MM.1S (cell line): ENCODE measurements at regions not wholly inside any gene's neighbourhood (a gene's known extent, or its start where the extent isn't known, plus 50 kb on each side); places are given as distances from the start of the nearest gene placed in this dataset.

Experiments used
- DNase-seq: peaks from one replicate; pipeline ENCODE4 v3.0.0-alpha.2; 2015
- H2AFZ ChIP-seq: fragments of 300-600 bp; sonication (generic); 2 replicates; pipeline ENCODE4 v1.6.0; 2016; ENCODE audit warnings: antibody characterized with exemption, low read length
- H3F3A ChIP-seq: fragments of 300-600 bp; sonication (generic); 2 replicates; pipeline ENCODE4 v1.6.1; 2016; ENCODE audit warnings: mild to moderate bottlenecking, antibody characterized with exemption, low read length, moderate library complexity, mixed read lengths; ENCODE audit not compliant: insufficient read depth
- H3K27ac ChIP-seq: fragments of 300-600 bp; sonication (generic); 2 replicates; pipeline ENCODE4 v1.5.1; 2016; ENCODE audit warnings: mild to moderate bottlenecking, low read length
- H3K27me3 ChIP-seq: fragments of 300-600 bp; sonication (generic); replicated peaks from 2 replicates; pipeline ENCODE4 v1.6.0; 2016; ENCODE audit warnings: low read length; ENCODE audit not compliant: insufficient read depth
- H3K36me3 ChIP-seq: fragments of 300-600 bp; sonication (generic); replicated peaks from 2 replicates; pipeline ENCODE4 v1.6.1; 2016; ENCODE audit warnings: mild to moderate bottlenecking, low read length, mixed read lengths; ENCODE audit not compliant: insufficient read depth
- H3K4me1 ChIP-seq: fragments of 300-600 bp; sonication (generic); 2 replicates; pipeline ENCODE4 v1.6.1; 2016; ENCODE audit warnings: low read length, mixed read lengths
- H3K4me2 ChIP-seq: fragments of 300-600 bp; sonication (generic); 2 replicates; pipeline ENCODE4 v1.6.0; 2016; ENCODE audit warnings: low read depth, low read length
- H3K4me3 ChIP-seq: fragments of 300-600 bp; sonication (generic); 2 replicates; pipeline ENCODE4 v1.5.1; 2016; ENCODE audit warnings: low read length, mixed read lengths
- H3K79me2 ChIP-seq: fragments of 300-600 bp; sonication (generic); 2 replicates; pipeline ENCODE4 v1.6.1; 2016; ENCODE audit warnings: mixed run types, low read length, mixed read lengths
- H3K9ac ChIP-seq: fragments of 300-600 bp; sonication (generic); 2 replicates; pipeline ENCODE4 v1.6.1; 2016; ENCODE audit warnings: low read length, mixed read lengths
- H3K9me2 ChIP-seq: fragments of 300-600 bp; sonication (generic); replicated peaks from 2 replicates; pipeline ENCODE4 v1.6.1; 2016; ENCODE audit warnings: mild to moderate bottlenecking, low read length, mixed read lengths; ENCODE audit not compliant: insufficient read depth
- H3K9me3 ChIP-seq: fragments of 300-600 bp; sonication (generic); replicated peaks from 2 replicates; pipeline ENCODE4 v1.6.1; 2016; ENCODE audit warnings: mild to moderate bottlenecking, low read length, mixed read lengths; ENCODE audit not compliant: insufficient read depth
- H4K20me1 ChIP-seq: fragments of 300-600 bp; sonication (generic); 2 replicates; pipeline ENCODE4 v1.6.1; 2016; ENCODE audit warnings: mild to moderate bottlenecking, low read length, moderate library complexity, mixed read lengths; ENCODE audit not compliant: insufficient read depth
- EZH2 ChIP-seq: fragments of 300-600 bp; sonication (generic); optimal IDR thresholded peaks from 2 replicates; pipeline ENCODE3; 2017; ENCODE audit warnings: low read depth, mild to moderate bottlenecking, antibody characterized with exemption, low read length, mixed read lengths
- EZH2phosphoT487 ChIP-seq: fragments of 300-600 bp; sonication (generic); IDR thresholded peaks from 2 replicates; pipeline ENCODE4 v1.6.1; 2018; ENCODE audit warnings: antibody characterized with exemption, low read length
- TF ChIP-seq, protein P1 (sequence below): fragments of 300-600 bp; sonication (generic); IDR thresholded peaks from 2 replicates; pipeline ENCODE4 v1.5.1; 2016; ENCODE audit warnings: antibody characterized with exemption, low read length, mixed read lengths

DNA sequence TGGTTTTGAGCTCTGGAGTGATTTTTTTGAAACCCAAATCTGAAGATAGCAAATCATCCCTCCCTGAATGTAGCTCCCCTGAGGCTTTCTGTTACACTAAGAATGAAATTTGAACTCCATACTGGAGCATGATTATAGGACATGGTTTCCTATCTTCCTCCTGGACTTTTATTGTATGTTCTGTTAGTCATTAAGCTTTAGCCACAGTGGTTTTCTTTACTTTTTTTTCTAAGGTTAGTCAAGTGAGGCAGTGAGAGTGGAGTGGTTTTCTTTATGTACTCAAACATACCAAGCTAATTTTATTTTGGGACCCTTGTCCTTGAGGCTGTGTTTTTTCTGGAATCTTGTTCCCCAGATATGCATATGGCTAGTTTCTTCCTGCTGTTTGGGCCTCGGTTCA lies 55.2 kb upstream of the FRMD4B start:
- no peaks in the 10 kb centered on the region for H4K20me1 ChIP-seq
- DNase-seq, result no peak

DNA sequence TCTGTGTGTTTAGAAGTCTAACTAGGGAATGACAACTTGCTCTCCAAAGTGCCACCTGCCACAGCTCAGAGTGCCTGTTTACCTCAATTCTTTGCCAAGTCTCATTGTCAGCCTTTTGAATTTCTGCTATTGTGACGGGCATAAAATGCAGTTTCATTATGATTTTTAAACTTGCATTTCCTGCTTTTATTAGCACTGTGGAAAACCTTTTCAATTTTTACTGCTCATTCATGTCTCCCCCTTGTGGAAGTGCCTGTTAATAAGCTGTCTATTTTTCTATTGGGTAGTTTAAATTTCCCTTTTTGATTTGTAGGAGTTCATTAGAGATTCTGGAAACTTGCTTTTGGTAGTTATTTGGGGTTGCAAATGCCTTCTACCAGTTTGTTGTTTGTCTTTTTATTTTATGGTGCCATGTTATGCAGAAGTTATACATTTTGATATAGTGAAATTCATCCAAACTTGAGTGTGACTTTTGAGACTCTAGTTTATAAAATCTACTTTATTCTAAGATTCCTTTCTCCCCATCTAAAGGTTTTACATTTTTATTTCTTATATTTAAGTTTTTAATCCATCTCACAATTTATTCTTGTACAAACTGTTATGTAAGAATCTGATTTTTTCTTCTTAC lies 53.9 kb upstream of the FRMD4B start:
- TF ChIP-seq EZH2, result no peak
- TF ChIP-seq, protein P1, sequence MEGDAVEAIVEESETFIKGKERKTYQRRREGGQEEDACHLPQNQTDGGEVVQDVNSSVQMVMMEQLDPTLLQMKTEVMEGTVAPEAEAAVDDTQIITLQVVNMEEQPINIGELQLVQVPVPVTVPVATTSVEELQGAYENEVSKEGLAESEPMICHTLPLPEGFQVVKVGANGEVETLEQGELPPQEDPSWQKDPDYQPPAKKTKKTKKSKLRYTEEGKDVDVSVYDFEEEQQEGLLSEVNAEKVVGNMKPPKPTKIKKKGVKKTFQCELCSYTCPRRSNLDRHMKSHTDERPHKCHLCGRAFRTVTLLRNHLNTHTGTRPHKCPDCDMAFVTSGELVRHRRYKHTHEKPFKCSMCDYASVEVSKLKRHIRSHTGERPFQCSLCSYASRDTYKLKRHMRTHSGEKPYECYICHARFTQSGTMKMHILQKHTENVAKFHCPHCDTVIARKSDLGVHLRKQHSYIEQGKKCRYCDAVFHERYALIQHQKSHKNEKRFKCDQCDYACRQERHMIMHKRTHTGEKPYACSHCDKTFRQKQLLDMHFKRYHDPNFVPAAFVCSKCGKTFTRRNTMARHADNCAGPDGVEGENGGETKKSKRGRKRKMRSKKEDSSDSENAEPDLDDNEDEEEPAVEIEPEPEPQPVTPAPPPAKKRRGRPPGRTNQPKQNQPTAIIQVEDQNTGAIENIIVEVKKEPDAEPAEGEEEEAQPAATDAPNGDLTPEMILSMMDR, result peak; percentile 80
- no peaks in the 10 kb centered on the region for H3K4me1 ChIP-seq
- H3K27me3 ChIP-seq, result no peaks in the 10 kb centered on the region
- H3K4me2 ChIP-seq, result peak overlapping the region; percentile 51; the same call in 1 of the 2 replicates
- no peak overlapping the region for H3K27ac ChIP-seq
- peak overlapping the region; percentile 54 for H2AFZ ChIP-seq
- DNase-seq, result peak; percentile 49
- H3K36me3 ChIP-seq, result no peaks in the 10 kb centered on the region
- H4K20me1 ChIP-seq, result no peaks in the 10 kb centered on the region
- no peak overlapping the region for H3K4me3 ChIP-seq
- no peaks in the 10 kb centered on the region for H3K79me2 ChIP-seq
- H3K9me3 ChIP-seq, result no peaks in the 10 kb centered on the region
- H3K9ac ChIP-seq, result no peak overlapping the region
- no peaks in the 10 kb centered on the region for H3K9me2 ChIP-seq
- no peaks in the 10 kb centered on the region for H3F3A ChIP-seq

More for the DNA sequence above, 55.2 kb upstream of the FRMD4B start:
- no peak overlapping the region for H3K9ac ChIP-seq
- H3K79me2 ChIP-seq, result no peaks in the 10 kb centered on the region
- H3K9me2 ChIP-seq, result no peaks in the 10 kb centered on the region
- H2AFZ ChIP-seq, result no peak overlapping the region
- no peaks in the 10 kb centered on the region for H3K4me1 ChIP-seq
- no peaks in the 10 kb centered on the region for H3K36me3 ChIP-seq
- no peak overlapping the region for H3K27ac ChIP-seq
- H3K4me3 ChIP-seq, result no peak overlapping the region
- no peaks in the 10 kb centered on the region for H3F3A ChIP-seq
- no peak for TF ChIP-seq EZH2phosphoT487
- TF ChIP-seq, protein P1, result no peak
- no peak for TF ChIP-seq EZH2
- H3K9me3 ChIP-seq, result no peaks in the 10 kb centered on the region
- H3K27me3 ChIP-seq, result no peaks in the 10 kb centered on the region
- H3K4me2 ChIP-seq, result no peak overlapping the region

DNA sequence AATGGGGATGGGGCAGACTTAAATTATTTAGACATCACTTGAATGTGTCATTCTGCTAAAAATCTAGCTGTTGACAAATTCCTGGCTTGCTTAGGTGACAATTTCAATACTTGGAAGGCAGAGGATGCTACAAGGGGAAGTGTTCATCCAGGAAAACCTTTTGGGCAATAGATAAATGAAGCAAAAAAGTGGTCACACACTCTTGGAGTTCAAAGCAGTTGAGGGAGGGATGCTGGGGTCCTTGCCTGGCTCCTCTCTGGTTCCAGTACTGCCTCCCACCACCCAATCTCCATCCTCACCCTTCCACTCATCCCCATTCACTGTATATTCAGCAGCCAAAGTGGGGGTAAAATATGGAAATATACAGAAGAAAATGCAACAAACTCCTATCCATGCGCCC lies 52.6 kb upstream of the FRMD4B start:
- Histone ChIP-seq H3K9ac (no peak overlapping the region), H3K27me3 (no peaks in the 10 kb centered on the region), H3K4me2 (no peak overlapping the region), H3K9me3 (no peaks in the 10 kb centered on the region), H4K20me1 (no peaks in the 10 kb centered on the region), H3K9me2 (no peaks in the 10 kb centered on the region), H3K27ac (no peak overlapping the region), H3K4me3 (no peak overlapping the region), H2AFZ (no peak overlapping the region), H3K79me2 (no peaks in the 10 kb centered on the region), H3F3A (no peaks in the 10 kb centered on the region), H3K4me1 (no peaks in the 10 kb centered on the region), H3K36me3 (no peaks in the 10 kb centered on the region)
- no peak for DNase-seq
- TF ChIP-seq EZH2 (no peak), EZH2phosphoT487 (no peak)
- TF ChIP-seq, protein P1, result no peak
